ENCODE measurements at regions not wholly inside any gene's neighbourhood (a gene's known extent, or its start where the extent isn't known, plus 50 kb on each side); places are given as distances from the start of the nearest gene placed in this dataset.

DNA sequence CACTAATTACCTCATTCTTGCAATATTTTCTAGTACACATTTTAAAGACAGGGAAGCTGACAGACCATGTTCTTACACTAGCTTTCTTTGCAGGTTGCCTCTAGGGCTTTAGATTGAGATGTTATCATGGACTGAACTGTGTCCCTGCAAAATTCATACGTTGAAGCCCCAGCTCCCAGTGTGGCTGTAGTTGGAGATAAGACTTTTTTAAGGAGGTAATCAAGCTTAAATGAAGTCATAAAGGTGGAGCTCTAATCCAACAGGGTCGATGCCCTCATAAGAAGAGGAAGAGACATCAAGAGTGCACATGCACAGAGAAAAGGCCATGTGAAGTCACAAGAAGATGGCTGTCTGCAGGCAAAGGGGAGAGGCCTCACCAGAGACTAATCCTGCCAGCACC lies 471.2 kb upstream of the ACTBL2 start (continued):
- TF ChIP-seq, protein P1, sequence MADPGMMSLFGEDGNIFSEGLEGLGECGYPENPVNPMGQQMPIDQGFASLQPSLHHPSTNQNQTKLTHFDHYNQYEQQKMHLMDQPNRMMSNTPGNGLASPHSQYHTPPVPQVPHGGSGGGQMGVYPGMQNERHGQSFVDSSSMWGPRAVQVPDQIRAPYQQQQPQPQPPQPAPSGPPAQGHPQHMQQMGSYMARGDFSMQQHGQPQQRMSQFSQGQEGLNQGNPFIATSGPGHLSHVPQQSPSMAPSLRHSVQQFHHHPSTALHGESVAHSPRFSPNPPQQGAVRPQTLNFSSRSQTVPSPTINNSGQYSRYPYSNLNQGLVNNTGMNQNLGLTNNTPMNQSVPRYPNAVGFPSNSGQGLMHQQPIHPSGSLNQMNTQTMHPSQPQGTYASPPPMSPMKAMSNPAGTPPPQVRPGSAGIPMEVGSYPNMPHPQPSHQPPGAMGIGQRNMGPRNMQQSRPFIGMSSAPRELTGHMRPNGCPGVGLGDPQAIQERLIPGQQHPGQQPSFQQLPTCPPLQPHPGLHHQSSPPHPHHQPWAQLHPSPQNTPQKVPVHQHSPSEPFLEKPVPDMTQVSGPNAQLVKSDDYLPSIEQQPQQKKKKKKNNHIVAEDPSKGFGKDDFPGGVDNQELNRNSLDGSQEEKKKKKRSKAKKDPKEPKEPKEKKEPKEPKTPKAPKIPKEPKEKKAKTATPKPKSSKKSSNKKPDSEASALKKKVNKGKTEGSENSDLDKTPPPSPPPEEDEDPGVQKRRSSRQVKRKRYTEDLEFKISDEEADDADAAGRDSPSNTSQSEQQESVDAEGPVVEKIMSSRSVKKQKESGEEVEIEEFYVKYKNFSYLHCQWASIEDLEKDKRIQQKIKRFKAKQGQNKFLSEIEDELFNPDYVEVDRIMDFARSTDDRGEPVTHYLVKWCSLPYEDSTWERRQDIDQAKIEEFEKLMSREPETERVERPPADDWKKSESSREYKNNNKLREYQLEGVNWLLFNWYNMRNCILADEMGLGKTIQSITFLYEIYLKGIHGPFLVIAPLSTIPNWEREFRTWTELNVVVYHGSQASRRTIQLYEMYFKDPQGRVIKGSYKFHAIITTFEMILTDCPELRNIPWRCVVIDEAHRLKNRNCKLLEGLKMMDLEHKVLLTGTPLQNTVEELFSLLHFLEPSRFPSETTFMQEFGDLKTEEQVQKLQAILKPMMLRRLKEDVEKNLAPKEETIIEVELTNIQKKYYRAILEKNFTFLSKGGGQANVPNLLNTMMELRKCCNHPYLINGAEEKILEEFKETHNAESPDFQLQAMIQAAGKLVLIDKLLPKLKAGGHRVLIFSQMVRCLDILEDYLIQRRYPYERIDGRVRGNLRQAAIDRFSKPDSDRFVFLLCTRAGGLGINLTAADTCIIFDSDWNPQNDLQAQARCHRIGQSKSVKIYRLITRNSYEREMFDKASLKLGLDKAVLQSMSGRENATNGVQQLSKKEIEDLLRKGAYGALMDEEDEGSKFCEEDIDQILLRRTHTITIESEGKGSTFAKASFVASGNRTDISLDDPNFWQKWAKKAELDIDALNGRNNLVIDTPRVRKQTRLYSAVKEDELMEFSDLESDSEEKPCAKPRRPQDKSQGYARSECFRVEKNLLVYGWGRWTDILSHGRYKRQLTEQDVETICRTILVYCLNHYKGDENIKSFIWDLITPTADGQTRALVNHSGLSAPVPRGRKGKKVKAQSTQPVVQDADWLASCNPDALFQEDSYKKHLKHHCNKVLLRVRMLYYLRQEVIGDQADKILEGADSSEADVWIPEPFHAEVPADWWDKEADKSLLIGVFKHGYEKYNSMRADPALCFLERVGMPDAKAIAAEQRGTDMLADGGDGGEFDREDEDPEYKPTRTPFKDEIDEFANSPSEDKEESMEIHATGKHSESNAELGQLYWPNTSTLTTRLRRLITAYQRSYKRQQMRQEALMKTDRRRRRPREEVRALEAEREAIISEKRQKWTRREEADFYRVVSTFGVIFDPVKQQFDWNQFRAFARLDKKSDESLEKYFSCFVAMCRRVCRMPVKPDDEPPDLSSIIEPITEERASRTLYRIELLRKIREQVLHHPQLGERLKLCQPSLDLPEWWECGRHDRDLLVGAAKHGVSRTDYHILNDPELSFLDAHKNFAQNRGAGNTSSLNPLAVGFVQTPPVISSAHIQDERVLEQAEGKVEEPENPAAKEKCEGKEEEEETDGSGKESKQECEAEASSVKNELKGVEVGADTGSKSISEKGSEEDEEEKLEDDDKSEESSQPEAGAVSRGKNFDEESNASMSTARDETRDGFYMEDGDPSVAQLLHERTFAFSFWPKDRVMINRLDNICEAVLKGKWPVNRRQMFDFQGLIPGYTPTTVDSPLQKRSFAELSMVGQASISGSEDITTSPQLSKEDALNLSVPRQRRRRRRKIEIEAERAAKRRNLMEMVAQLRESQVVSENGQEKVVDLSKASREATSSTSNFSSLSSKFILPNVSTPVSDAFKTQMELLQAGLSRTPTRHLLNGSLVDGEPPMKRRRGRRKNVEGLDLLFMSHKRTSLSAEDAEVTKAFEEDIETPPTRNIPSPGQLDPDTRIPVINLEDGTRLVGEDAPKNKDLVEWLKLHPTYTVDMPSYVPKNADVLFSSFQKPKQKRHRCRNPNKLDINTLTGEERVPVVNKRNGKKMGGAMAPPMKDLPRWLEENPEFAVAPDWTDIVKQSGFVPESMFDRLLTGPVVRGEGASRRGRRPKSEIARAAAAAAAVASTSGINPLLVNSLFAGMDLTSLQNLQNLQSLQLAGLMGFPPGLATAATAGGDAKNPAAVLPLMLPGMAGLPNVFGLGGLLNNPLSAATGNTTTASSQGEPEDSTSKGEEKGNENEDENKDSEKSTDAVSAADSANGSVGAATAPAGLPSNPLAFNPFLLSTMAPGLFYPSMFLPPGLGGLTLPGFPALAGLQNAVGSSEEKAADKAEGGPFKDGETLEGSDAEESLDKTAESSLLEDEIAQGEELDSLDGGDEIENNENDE (IDR thresholded peaks at IDR 0.05; ENCODE audit: insufficient replicate concordance, low read length) = no peak
- TF ChIP-seq CTBP2 (IDR thresholded peaks at IDR 0.05; ENCODE audit: borderline replicate concordance, insufficient read depth, insufficient read length, low read length) = no peak
- no peak for TF ChIP-seq GTF2F1 (IDR thresholded peaks at IDR 0.05; ENCODE audit: borderline replicate concordance, low read depth, low read length)
- no peak for TF ChIP-seq SP2 (IDR thresholded peaks at IDR 0.05; ENCODE audit: low read length)
- TF ChIP-seq RBBP5 (IDR thresholded peaks at IDR 0.05; ENCODE audit: borderline replicate concordance, low read depth, low read length) = no peak

All from H1 (cell line).